ENCODE measurements at regions not wholly inside any gene's neighbourhood (a gene's known extent, or its start where the extent isn't known, plus 50 kb on each side); places are given as distances from the start of the nearest gene placed in this dataset.

DNA sequence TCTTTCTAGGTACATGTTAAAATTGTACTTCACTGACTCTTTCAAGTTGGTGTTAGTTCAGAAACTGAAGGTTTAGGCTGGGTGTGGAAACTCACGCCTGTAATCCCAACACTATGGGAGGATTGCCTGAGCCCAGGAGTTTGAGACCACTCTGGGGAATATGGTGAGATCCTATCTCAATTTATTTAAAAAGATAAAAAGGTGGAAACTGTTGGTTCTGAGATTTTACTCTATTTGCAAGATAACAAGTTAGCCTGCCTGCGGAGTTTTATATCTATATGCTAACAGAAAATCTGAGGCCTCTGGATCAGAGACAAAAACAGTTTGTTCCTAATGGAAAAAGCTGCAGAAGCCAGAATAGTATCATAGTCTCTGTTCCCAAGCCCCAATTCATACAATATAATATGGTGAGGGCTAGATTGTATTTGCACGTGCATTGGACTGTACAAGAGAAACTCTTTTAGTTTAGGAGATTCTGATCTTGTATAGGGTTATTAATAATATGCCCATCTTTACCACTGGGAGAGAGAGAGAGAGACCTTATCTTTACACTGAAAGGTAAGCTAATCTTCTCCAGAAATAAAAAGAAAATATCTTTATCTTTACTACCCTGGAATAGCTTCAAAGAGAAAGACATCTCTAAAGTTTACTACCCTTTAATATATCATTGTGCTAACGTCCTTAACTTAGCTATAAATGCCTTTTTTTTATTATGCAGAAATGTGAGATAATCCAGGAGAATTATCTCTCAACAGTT is 1267.6 kb downstream of the OTOL1 start:
- TF ChIP-seq CTCF (IDR thresholded peaks at IDR 0.05) (no peak), POLR2AphosphoS5 (IDR thresholded peaks at IDR 0.05) (no peak), EP300 (IDR thresholded peaks at IDR 0.05) (no peak), POLR2A (IDR thresholded peaks at IDR 0.05) (no peak)

Data from gastroesophageal sphincter (tissue), 3 donors.